Activated CD8-positive, alpha-beta memory T cell treated with anti-CD3 and anti-CD28 coated beads for 1 hour (primary cell): ENCODE measurements at regions not wholly inside any gene's neighbourhood (a gene's known extent, or its start where the extent isn't known, plus 50 kb on each side); places are given as distances from the start of the nearest gene placed in this dataset.
A peak's percentile ranks its signal among the peaks of the same experiment; 100 is the strongest.
"Not testable (repeated sequence)": the region's sequence is repeated elsewhere in the genome, so short reads cannot be mapped to it uniquely, and the experiment has no call there.

Experiments
- DNase-seq, 2 donors: peaks; one replicate each; pipeline ENCODE4 v3.0.0-alpha.2; 2020; ENCODE audit warnings: low read depth in 1 of 2; ENCODE audit errors: extremely low read depth in 1 of 2

DNA sequence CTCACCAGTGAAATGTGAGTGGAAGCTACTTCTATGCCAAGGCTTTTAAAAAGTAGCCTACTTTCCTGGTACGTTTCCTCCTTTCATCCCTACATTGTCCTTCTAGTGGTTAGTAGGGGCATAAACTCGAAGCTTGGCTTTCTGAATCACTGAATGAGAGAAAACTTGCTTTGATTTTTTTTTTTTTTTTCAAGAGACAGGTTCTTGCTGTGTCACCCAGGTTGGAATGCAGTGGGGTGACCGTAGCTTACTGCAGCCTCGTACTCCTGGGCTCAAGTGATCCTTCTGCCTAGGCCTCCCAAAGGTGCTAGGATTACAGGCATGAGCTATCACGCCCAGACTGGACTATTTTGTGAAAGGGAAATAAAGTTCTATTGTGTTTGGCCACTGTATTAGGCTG is 89.1 kb upstream of the IGFBP7 start:
- no peak for DNase-seq

- DNase-seq, result no peak
Observed at GRCh38 chr4:57195622-57196021, 85.4 kb upstream of the IGFBP7 start.

DNA sequence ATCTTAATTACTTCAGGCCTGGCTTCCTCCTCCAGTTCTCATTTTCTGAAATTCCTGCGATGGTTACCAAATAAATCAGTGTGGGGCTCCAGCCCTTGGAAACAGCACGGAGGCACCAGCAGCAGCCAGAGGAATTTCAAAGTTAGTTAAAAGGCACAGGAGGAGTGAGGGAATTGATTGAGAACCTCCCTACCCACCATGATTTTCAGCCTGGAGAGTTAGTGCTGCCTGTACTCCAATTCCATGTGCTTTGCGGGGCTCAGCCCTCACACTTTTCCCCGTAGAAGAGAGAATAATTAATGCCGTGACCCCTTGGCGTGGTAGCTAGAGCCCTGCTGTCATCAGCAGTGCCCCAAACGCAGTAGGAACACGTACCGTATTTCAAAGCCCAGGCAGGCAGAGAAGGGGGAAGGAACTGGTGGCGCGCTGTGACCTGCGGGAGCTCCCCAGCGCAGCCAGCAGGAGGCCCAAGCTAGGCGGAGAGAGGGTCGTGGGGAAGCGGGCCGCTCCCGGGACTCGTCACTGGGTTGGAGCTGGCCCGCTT is 84.0 kb upstream of the IGFBP7 start:
- DNase-seq, result no peak

- no peak for DNase-seq
Observed at GRCh38 chr4:57193209-57193810, 83.1 kb upstream of the IGFBP7 start.

DNA sequence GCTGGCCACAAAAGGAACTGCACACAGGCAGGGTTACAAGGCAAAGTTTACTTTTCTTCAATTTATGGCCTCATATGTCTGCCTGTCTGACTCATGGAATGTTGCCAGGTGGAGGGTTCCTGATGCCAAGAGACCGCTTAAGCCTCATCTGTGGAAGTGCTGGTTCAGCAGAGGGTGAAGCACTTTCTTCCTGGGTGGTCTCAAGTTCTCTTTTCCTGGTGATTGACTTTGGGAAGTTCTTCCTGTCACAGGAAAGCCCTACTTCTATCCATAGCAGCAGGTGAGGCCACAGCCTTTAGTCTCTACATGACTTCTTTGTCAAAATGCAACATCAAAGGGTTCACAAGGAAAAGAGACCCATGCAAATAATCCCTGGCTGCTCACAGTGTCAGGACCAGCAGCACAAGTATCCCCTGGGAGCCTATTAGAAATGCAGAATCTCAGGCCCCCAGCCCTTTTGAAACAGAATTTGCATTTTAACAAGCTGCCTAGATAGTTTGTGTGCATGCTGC is 81.4 kb upstream of the IGFBP7 start:
- DNase-seq, result no peak

DNA sequence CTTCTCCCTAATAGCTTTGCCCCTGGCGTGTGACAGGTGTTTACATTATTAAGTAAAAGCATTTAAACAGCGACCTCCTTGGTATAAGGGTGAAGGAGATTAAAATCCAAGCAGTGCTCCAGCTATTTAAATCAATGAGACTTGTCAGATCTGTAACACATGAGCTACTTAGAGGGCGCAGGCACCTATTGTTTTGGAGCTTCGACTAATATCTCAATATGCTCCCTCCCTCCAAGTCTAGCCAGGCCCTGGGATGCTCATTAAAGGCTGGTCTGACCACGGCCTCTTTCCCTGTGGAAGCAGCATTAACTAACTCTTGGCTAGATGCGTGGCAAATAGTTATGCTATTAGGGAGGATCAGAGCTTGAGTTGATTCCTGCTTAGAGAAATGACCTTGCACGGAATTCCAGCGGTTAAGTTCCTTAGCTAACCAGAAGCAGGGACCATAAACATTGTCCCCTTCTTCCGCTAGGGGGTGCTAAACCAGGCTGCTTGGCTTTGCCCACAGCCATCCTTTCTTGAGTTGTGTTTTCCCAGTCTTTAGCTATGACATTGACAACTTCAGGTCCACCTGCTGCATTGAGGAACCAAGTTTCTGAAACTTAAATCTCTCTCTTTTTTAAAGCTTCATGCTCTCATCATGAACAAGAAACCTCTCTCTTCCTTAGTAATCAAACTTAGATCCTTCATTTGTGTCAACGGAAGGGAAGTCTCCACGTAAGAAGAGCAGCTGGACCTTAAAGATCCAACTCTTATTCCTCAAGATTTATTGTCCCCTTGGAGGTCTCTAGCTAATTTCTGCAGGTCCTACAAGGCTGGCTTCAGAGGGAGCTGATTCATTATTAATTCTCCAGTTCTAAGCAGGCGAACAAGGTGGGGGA is 80.7 kb upstream of the IGFBP7 start:
- no peak for DNase-seq

DNA sequence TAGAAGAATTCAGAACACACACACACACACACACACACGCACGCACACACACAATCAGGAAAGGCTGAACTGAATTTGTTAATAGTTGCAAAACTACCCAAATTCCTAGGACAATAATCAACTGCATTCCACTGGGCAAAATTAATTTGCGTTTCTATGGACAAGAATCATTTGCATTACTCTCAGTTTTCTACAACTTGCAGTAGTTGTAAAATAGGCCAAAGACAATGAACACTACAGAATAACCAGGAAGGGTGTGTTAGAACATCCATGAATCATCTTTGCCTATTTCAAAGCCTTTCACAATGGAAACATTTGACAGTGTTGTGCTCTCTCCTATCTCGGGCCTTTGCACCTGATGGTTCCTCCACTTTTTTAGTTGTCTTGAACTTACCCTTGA is 77.1 kb upstream of the IGFBP7 start:
- no peak for DNase-seq

GRCh38 chr4:57184378-57185029 is 74.3 kb upstream of the IGFBP7 start:
- DNase-seq, result no peak

- no peak for DNase-seq
Observed at GRCh38 chr4:57182132-57182874, 72.1 kb upstream of the IGFBP7 start.

GRCh38 chr4:57173136-57173535 is 63.0 kb upstream of the IGFBP7 start:
- DNase-seq, result not testable (repeated sequence)

DNA sequence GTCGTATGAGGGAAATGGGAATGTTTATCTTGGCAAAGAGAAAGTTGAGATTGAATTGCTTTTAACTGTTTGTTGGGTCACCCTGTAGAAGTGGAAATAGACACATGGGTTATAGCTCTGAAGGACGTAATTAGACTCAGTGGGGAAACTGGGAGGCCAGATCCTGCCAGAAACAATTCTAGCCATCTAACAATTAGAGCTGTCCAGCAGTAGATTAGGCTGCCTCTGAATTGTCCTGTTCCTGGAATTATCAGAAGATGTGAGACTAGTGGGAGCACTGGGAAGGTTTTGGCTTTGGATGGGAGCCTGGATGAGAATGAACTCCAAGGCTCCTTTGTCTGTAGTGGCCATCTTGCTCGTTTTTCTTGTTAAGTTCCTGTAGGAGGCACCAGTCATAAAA is 61.9 kb upstream of the IGFBP7 start:
- no peak for DNase-seq

- DNase-seq, result no peak
Observed at GRCh38 chr4:57168982-57169381, 58.8 kb upstream of the IGFBP7 start.

- peak; percentile 3 to 60 for DNase-seq
Observed at GRCh38 chr4:57163530-57164459, 53.6 kb upstream of the IGFBP7 start.

DNA sequence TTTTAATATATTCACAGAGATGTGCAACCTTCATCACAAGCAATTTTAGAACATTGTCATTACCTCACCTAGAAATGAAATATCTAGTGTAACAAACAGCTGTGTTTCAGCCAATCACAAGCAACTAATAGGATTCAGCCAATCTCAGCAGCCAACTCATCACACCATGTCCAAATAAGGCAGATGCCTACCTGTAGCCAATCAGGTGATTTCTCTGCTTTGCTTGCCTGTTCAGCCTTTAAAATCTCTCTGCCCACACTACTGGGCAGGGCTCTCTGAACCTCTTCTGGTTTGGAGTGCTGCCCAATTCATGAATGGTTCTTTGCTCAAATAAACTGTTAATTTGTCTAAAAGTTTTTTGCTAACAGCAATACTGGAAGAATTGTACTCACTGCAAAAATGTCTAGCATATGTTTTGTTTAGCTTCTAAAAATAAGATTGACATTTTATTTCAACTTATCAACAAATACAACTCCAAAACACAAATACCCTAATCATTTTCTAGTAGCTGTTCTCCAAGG is 52.4 kb upstream of the IGFBP7 start:
- no peak for DNase-seq
